ENCODE measurements at regions not wholly inside any gene's neighbourhood (a gene's known extent, or its start where the extent isn't known, plus 50 kb on each side); places are given as distances from the start of the nearest gene placed in this dataset.

DNA sequence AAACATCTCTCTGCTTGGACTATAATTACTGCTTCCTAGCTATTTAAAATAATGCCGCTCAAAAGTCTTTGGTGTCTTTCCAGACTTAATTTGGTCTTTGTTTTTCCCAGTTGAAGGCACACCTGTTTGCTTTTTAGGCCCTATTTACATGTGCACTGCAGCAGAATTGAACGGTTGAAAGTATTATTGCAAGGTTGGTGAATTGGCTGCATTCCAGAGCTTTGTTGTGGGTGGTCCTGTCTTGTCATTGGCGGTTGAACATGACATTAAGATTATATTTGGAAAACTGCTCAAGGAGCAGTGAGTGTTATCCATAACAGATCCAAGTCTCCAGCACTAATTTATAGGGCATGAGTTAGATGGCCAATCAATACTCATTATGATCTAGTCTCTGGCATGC lies 656.3 kb downstream of the PTPRC start:
- Histone ChIP-seq H3K27me3 (ENCODE audit: control insufficient read depth, insufficient read depth, low read length) (no peaks in the 10 kb centered on the region), H3K36me3 (ENCODE audit: control insufficient read depth, insufficient read depth, low read length) (no peaks in the 10 kb centered on the region), H3K4me1 (ENCODE audit: control insufficient read depth, insufficient read depth, low read length) (no peaks in the 10 kb centered on the region), H3K27ac (ENCODE audit: low read length) (no peak overlapping the region), H3K9me3 (ENCODE audit: control insufficient read depth, insufficient read depth, low read depth, low read length) (no peaks in the 10 kb centered on the region), H3K4me3 (ENCODE audit: low read depth in 2 of 2, low read length in 2 of 2) (no peak overlapping the region)
- ATAC-seq (no peak), DNase-seq (ENCODE audit: low read depth, low spot score) (no peak)
- TF ChIP-seq POLR2AphosphoS5 (IDR thresholded peaks at IDR 0.05; ENCODE audit: low read depth, low read length) (no peak), TCF7L2 (IDR thresholded peaks at IDR 0.05; ENCODE audit: low read depth, low read length) (no peak), SIN3A (IDR thresholded peaks at IDR 0.05; ENCODE audit: borderline replicate concordance, insufficient read depth, low read depth, low read length) (no peak)
- TF ChIP-seq, protein P1, sequence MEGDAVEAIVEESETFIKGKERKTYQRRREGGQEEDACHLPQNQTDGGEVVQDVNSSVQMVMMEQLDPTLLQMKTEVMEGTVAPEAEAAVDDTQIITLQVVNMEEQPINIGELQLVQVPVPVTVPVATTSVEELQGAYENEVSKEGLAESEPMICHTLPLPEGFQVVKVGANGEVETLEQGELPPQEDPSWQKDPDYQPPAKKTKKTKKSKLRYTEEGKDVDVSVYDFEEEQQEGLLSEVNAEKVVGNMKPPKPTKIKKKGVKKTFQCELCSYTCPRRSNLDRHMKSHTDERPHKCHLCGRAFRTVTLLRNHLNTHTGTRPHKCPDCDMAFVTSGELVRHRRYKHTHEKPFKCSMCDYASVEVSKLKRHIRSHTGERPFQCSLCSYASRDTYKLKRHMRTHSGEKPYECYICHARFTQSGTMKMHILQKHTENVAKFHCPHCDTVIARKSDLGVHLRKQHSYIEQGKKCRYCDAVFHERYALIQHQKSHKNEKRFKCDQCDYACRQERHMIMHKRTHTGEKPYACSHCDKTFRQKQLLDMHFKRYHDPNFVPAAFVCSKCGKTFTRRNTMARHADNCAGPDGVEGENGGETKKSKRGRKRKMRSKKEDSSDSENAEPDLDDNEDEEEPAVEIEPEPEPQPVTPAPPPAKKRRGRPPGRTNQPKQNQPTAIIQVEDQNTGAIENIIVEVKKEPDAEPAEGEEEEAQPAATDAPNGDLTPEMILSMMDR (IDR thresholded peaks at IDR 0.05), result no peak
- TF ChIP-seq, protein P2, sequence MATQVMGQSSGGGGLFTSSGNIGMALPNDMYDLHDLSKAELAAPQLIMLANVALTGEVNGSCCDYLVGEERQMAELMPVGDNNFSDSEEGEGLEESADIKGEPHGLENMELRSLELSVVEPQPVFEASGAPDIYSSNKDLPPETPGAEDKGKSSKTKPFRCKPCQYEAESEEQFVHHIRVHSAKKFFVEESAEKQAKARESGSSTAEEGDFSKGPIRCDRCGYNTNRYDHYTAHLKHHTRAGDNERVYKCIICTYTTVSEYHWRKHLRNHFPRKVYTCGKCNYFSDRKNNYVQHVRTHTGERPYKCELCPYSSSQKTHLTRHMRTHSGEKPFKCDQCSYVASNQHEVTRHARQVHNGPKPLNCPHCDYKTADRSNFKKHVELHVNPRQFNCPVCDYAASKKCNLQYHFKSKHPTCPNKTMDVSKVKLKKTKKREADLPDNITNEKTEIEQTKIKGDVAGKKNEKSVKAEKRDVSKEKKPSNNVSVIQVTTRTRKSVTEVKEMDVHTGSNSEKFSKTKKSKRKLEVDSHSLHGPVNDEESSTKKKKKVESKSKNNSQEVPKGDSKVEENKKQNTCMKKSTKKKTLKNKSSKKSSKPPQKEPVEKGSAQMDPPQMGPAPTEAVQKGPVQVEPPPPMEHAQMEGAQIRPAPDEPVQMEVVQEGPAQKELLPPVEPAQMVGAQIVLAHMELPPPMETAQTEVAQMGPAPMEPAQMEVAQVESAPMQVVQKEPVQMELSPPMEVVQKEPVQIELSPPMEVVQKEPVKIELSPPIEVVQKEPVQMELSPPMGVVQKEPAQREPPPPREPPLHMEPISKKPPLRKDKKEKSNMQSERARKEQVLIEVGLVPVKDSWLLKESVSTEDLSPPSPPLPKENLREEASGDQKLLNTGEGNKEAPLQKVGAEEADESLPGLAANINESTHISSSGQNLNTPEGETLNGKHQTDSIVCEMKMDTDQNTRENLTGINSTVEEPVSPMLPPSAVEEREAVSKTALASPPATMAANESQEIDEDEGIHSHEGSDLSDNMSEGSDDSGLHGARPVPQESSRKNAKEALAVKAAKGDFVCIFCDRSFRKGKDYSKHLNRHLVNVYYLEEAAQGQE (IDR thresholded peaks at IDR 0.05; ENCODE audit: insufficient read depth in 1 of 2, low read depth in 2 of 2, low read length in 1 of 2), result no peak
- intact Hi-C loops (cut with micrococcal nuclease; ENCODE audit: unreplicated experiment) (no loop called here), in situ Hi-C loops (cut with HindIII; ENCODE audit: low pct_unique_long_range_greater_than_20kb, low sequenced_read_pairs) (no loop called here)
- no TSS peak for BruUV-seq (replicated peaks)
- CTCF ChIA-PET, result no interaction called here
- POLR2A ChIA-PET, result no interaction called here

DNA sequence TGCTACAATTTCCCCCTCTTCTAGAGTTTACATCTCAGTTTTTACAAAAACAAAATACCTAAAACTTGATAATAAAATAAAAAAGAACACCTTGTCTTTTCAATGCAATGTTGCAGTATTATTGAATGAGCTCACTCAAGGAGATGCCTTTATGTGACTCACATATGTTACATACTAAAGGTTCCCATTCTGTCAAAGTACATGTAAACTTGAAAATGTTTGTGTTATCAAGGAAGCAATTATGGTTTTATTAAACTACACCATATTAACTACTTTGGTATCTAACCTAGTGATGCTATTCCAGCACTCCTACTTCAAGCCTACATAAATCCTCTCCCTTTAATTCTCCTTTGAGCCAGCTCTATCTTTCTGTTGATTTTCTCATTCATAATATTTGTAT lies 658.3 kb downstream of the PTPRC start:
- intact Hi-C loops (cut with micrococcal nuclease; ENCODE audit: unreplicated experiment), result no loop called here
- no peak for ATAC-seq

More for the DNA sequence above, 658.3 kb downstream of the PTPRC start:
- TF ChIP-seq, protein P2 (IDR thresholded peaks at IDR 0.05; ENCODE audit: insufficient read depth in 1 of 2, low read depth in 2 of 2, low read length in 1 of 2), result no peak
- TF ChIP-seq, protein P1 (IDR thresholded peaks at IDR 0.05), result no peak
- TF ChIP-seq POLR2AphosphoS5 (IDR thresholded peaks at IDR 0.05; ENCODE audit: low read depth, low read length) (no peak), TCF7L2 (IDR thresholded peaks at IDR 0.05; ENCODE audit: low read depth, low read length) (no peak), SIN3A (IDR thresholded peaks at IDR 0.05; ENCODE audit: borderline replicate concordance, insufficient read depth, low read depth, low read length) (no peak)
- in situ Hi-C loops (cut with HindIII; ENCODE audit: low pct_unique_long_range_greater_than_20kb, low sequenced_read_pairs), result no loop called here
- no peak for DNase-seq (ENCODE audit: low read depth, low spot score)
- Histone ChIP-seq H3K4me3 (ENCODE audit: low read depth in 2 of 2, low read length in 2 of 2) (no peak overlapping the region), H3K9me3 (ENCODE audit: control insufficient read depth, insufficient read depth, low read depth, low read length) (no peaks in the 10 kb centered on the region), H3K27ac (ENCODE audit: low read length) (no peak overlapping the region), H3K27me3 (ENCODE audit: control insufficient read depth, insufficient read depth, low read length) (no peaks in the 10 kb centered on the region), H3K36me3 (ENCODE audit: control insufficient read depth, insufficient read depth, low read length) (no peaks in the 10 kb centered on the region), H3K4me1 (ENCODE audit: control insufficient read depth, insufficient read depth, low read length) (no peaks in the 10 kb centered on the region)
- no TSS peak for BruUV-seq (replicated peaks)
- CTCF ChIA-PET, result no interaction called here
- POLR2A ChIA-PET, result no interaction called here
